ENCODE measurements at regions not wholly inside any gene's neighbourhood (a gene's known extent, or its start where the extent isn't known, plus 50 kb on each side); places are given as distances from the start of the nearest gene placed in this dataset.

- TF ChIP-seq CTCF (IDR thresholded peaks at IDR 0.05): no peak
- ChIA-PET CTCF (no interaction called here), POLR2A (no interaction called here)
- Mint-ChIP-seq H3K4me3 (no peak overlapping the region), H3K4me1 (ENCODE audit: low read depth) (peaks cover 8% of the 10 kb centered on the region), H3K36me3 (ENCODE audit: low read depth) (no peaks in the 10 kb centered on the region), H3K27ac (no peak overlapping the region), H3K9me3 (no peaks in the 10 kb centered on the region), H3K27me3 (no peaks in the 10 kb centered on the region)
- intact Hi-C loops (cut with micrococcal nuclease): no loop called here
- DNase-seq (no peak), ATAC-seq (no peak)
Measured at GRCh38 chr5:56434986-56435385, 201.9 kb upstream of the ANKRD55 start.

- Mint-ChIP-seq H3K4me3 (no peak overlapping the region), H3K27ac (no peak overlapping the region), H3K4me1 (ENCODE audit: low read depth) (peaks cover 8% of the 10 kb centered on the region), H3K36me3 (ENCODE audit: low read depth) (no peaks in the 10 kb centered on the region), H3K27me3 (no peaks in the 10 kb centered on the region), H3K9me3 (no peaks in the 10 kb centered on the region)
- no peak for DNase-seq
- intact Hi-C loops (cut with micrococcal nuclease): no loop called here
- TF ChIP-seq CTCF (IDR thresholded peaks at IDR 0.05): no peak
- ChIA-PET CTCF (interaction anchor here (1.1 to 1.2 kb wide), 2 partner anchors 162 to 406 kb away, joined by 3 to 4 read pairs; no protein-coding TSS in a partner anchor), POLR2A (no interaction called here)
- no peak for ATAC-seq
Measured at GRCh38 chr5:56433039-56433617, 200.0 kb upstream of the ANKRD55 start.

- TF ChIP-seq CTCF (IDR thresholded peaks at IDR 0.05): no peak
- DNase-seq: no peak
- ChIA-PET CTCF (interaction anchor here (1.1 to 1.2 kb wide), 2 partner anchors 161 to 406 kb away, joined by 3 to 4 read pairs; no protein-coding TSS in a partner anchor), POLR2A (no interaction called here)
- Mint-ChIP-seq H3K4me3 (no peak overlapping the region), H3K4me1 (ENCODE audit: low read depth) (peaks cover 8% of the 10 kb centered on the region), H3K27ac (no peak overlapping the region), H3K27me3 (no peaks in the 10 kb centered on the region), H3K9me3 (no peaks in the 10 kb centered on the region), H3K36me3 (ENCODE audit: low read depth) (no peaks in the 10 kb centered on the region)
- intact Hi-C loops (cut with micrococcal nuclease): no loop called here
- no peak for ATAC-seq
Measured at GRCh38 chr5:56432321-56432720, 199.2 kb upstream of the ANKRD55 start.

- no peak for TF ChIP-seq CTCF (IDR thresholded peaks at IDR 0.05)
- Mint-ChIP-seq H3K9me3 (no peaks in the 10 kb centered on the region), H3K4me3 (no peak overlapping the region), H3K27me3 (no peaks in the 10 kb centered on the region), H3K4me1 (ENCODE audit: low read depth) (no peaks in the 10 kb centered on the region), H3K27ac (no peak overlapping the region), H3K36me3 (ENCODE audit: low read depth) (no peaks in the 10 kb centered on the region)
- CTCF ChIA-PET: interaction anchor here (0.7 kb wide), 1 partner anchor 229 kb away, joined by 3 read pairs; no protein-coding TSS in a partner anchor
- DNase-seq (no peak), ATAC-seq (no peak)
- POLR2A ChIA-PET: interaction anchor here (0.6 kb wide), 1 partner anchor 887 kb away, joined by 3 read pairs; no protein-coding TSS in a partner anchor
- intact Hi-C loops (cut with micrococcal nuclease): no loop called here
Measured at GRCh38 chr5:56430422-56430821, 197.3 kb upstream of the ANKRD55 start.

GRCh38 chr5:56429110-56429561, 196.0 kb upstream of the ANKRD55 start:
- no peak for DNase-seq
- H3K27me3 Mint-ChIP-seq: no peaks in the 10 kb centered on the region
- no peak overlapping the region for H3K4me3 Mint-ChIP-seq
- CTCF ChIA-PET: interaction anchor here (0.9 kb wide), 1 partner anchor 158 kb away, joined by 3 read pairs; no protein-coding TSS in a partner anchor
- POLR2A ChIA-PET: no interaction called here
- no peaks in the 10 kb centered on the region for H3K36me3 Mint-ChIP-seq (ENCODE audit: low read depth)
- H3K27ac Mint-ChIP-seq: no peak overlapping the region
- intact Hi-C loops (cut with micrococcal nuclease): no loop called here
- H3K9me3 Mint-ChIP-seq: no peaks in the 10 kb centered on the region
- TF ChIP-seq CTCF (IDR thresholded peaks at IDR 0.05): no peak
- H3K4me1 Mint-ChIP-seq (ENCODE audit: low read depth): no peaks in the 10 kb centered on the region
- no peak for ATAC-seq

Data from activated CD8-positive, alpha-beta T cell treated with anti-CD3 and anti-CD28 coated beads for 36 hours (primary cell).